GM21515 (cell line): ENCODE measurements at regions not wholly inside any gene's neighbourhood (a gene's known extent, or its start where the extent isn't known, plus 50 kb on each side); places are given as distances from the start of the nearest gene placed in this dataset.
"Not testable (repeated sequence)": the region's sequence is repeated elsewhere in the genome, so short reads cannot be mapped to it uniquely, and the experiment has no call there.

ENCODE experiments used
- ATAC-seq: cut with Tn5 transposase; IDR thresholded peaks from one replicate; pipeline ENCODE4 v1.9.1; 2021; ENCODE audit not compliant: unreplicated experiment

DNA sequence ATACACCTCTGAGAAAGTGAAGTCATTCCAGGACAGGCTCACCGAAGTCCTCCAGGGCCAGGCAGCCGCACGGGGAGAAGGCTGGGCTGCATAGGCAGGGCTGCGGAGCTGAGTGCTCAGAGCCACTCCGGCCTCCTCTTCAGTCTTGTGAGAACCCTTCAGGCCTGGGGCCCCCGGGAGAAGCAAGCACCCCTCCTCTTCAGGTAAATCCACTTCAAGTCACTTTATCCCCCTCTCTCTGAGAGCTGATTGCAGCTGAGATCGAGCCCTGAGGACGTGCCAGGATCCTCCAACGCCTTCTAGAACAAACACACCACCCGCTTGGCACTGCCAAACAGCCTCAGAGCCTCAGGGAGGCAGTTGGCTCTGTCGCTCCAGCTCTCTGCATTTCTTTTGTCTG lies 1526.3 kb downstream of the BRD1 start:
- no peak for ATAC-seq

DNA sequence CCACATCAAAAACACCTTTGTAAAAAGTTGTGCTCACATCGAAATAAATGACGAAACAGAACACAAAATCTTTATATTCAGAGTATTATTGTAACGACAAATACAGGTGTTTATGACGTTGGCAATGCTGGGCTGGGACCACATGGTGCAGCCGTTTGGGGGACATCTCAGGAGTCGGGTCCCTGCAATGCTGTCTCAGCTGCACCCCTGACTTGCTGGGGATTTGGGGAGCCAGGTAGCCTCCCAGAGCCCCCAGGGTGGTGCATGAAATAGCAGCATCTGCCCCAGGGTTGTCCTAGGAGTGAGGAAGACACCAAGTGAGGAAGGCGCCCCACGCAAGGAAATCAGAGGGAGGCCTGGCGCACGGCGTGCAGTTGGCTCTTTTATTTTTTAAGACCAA lies 1526.8 kb downstream of the BRD1 start:
- ATAC-seq = no peak

DNA sequence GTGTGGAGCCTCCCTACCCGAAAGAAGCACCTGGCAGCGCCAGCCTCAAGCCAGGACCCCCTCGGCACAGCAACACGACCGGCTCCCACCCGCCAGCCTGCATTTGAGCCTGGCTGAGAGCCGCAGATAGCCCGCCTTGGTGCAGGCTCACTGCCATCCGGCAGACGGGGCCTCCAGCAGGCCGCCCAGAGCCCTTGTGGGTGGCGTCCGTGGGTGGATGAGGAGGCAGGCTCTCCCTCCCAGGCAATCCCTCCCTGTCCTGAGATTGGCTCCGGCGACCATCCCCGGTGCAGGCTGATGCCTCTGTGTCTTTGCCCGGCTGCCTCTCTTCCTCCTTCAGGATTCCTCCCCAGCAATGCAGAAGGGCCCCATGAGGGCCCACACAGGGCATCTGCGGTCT lies 1527.9 kb downstream of the BRD1 start:
- ATAC-seq = no peak

DNA sequence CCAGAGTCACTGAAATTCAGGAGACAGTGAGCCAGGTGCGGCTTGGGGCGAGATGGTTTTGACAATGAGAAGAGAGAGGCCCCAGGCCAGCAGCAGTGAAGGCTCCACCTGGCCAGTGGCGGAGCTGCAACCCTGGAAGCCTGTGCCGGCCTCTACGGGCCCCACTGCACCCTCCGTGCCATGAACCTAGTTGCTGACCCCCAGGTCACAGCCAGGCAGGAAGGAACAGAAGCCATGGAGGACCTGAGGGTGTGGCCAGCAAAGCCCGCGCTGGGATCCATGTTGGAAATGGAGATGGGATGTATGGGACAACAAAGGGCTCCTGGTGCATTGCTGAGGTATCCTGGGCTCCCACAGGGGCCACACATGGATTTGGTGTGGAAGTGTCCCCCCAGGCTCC lies 1528.5 kb downstream of the BRD1 start:
- no peak for ATAC-seq

DNA sequence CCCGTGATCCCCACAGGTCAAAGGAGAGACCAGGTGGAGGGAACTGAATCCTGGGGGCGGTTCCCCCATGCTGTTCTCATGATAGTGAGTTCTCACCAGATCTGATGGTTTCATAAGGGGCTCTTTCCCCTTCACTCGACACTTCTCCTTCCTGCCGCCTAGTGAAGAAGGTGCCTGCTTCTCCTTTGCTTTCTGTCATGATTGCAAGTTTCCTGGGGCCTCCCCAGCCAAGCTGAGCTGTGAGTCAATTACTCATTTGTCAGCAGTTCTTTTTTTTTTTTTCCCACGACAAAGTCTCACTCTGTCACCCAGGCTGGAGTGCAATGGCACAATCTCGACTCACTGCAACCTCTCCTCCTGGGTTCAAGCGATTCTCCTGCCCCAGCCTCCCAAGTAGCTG lies 1530.4 kb downstream of the BRD1 start:
- no peak for ATAC-seq

DNA sequence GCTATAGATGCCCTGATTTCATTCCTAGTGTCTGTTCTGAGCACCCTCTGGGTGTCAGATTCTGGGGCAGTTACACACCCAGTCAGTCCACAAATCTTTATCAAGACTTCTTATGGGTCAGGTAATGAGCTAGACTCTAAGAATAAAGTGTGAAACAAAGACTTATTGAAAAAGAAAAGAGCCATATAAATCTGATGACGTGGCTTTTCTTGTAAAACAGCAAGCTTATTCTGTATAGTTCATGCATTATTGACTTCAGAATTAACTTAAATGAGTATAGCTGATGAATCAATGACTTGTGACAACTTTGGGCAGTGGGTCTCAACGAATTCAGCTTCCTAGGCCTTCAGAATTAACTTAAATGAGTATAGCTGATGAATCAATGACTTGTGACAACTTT lies 1527.5 kb downstream of the TBC1D22A start:
- not testable (repeated sequence) for ATAC-seq

DNA sequence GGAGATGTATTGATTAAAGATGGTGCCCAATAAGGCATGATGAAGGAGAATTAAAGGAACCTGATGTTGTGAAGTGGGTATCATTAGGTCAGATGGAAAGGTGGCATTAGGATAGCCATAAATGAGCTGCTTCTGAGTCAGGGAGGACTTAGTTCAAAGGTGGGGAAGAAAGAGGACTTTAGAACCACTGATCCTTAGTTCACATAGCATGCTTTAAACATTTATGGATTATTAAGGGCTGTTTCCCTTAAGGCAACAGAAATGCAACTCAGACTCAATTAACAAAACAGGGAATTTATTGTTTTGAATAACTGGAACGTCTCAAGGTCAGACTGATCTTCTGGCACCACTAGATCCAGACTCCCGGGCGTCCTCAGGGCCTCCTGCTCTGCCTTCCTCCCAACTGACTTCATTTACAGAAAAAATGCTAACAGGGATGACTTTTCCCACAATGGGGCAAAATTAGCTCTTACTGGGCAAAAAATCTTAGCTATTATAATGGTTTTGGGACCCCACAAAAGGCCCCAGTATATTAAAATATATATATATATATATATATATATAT lies 1526.0 kb downstream of the TBC1D22A start:
- ATAC-seq = no peak

DNA sequence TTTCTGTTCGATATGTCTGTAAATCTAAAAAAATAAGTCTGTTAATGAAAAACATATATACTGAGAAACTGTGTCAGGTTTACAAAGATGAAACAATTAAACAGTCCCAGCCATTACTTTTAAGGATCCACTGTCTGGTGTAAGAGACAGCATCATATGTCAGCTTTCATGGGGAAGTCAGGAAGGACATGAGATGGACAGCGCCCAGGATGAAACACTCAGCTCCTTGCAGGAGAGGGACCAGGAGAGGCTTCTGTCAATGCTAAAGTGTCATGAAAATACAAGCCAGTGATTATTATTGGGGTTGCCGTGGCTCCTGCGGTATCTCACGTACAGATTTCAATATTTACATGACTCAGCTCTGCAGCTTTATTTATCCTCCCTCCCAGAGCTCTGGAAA lies 1524.6 kb downstream of the TBC1D22A start:
- ATAC-seq = no peak

DNA sequence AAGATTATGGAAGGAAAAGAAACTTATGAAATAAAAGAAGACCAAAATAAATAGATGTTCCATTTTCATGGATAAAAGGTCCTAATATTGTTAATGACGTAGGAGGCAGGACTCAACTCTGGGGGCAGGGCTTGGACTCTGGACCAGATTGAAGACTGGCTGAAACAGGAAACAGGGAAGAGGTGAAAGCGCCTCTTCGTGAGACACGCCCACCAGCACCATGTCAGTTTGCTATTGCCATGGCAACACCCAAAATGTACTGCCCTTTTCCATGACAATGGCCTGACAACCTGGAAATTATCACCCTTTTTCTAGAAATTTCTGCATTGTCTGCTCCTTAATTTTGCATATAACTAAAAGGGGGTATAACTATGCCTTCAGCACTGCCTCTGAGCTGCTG lies 1522.2 kb downstream of the TBC1D22A start:
- ATAC-seq = no peak

DNA sequence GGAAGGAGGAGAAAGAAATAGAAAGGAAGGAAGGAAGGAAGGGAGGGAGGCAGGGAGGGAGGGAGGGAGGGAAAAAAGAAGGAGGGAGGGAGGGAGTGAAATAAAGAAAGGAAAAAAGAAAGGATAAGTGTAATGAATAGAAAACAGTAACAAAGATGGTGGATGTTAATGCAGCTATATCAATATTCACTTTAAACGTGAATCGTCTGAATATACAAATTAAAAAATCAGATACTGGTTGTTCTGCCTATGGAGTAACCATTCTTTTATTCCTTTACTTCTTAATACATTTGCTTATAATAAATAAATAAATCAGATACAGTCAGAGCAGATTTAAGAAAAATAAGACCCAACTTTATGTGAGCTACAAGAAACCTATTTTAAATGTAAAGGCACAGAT lies 1520.4 kb downstream of the TBC1D22A start:
- ATAC-seq = no peak

DNA sequence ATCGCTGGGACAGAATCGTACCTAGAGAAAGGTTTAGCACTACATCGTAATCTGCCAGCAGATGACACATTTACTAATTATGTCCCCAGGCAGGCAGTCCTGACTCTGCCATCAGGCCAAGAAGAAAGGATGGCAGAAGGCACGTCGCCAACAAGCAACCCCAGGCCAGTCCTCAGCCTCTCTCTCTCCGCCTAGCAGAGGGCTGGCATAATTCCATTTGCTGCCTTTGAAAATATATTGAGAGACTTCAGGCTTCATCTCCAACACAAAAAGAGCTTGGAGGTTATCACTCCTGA lies 1517.0 kb downstream of the TBC1D22A start:
- ATAC-seq = no peak

DNA sequence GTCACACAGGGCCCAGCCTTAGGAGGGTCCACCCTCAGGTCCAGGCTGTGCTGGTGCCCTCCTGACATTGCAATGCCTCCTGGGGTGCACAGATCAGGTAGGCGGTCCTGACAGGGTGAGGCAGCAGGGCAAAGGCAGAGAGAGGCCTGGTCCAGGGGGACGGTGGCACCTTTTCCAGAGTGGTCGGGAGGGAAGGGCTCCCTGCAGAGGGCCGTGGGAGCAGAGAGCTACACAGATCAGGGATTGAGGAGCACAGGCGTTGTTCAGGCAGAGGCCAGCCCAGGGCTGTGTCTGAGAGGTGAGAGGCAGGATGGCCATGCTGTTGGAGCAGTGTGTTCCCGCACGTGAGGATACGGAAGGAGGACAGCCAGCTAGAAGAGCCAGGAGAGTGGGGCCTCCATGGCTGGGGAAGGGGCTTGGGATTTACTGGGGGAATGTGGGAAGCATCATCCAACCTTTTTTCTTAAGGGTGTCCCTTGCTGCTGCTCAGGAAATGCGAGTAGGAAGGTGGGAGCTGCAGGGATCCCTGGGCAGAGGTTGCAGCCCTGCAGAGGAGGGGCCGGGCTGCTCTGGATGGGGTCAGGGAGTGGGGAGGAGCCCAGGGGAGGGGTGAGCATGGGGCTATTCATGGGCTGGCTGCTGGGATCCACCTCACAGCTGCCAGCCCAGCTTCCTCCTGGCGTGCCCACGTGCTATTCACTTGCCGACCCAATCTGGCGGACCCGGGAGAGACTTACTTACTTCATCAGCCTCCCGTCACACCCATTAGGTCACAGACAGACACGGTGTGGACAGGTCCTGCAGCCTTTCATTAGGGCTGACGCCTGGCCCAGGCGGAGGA lies 1516.4 kb downstream of the TBC1D22A start:
- no peak for ATAC-seq

DNA sequence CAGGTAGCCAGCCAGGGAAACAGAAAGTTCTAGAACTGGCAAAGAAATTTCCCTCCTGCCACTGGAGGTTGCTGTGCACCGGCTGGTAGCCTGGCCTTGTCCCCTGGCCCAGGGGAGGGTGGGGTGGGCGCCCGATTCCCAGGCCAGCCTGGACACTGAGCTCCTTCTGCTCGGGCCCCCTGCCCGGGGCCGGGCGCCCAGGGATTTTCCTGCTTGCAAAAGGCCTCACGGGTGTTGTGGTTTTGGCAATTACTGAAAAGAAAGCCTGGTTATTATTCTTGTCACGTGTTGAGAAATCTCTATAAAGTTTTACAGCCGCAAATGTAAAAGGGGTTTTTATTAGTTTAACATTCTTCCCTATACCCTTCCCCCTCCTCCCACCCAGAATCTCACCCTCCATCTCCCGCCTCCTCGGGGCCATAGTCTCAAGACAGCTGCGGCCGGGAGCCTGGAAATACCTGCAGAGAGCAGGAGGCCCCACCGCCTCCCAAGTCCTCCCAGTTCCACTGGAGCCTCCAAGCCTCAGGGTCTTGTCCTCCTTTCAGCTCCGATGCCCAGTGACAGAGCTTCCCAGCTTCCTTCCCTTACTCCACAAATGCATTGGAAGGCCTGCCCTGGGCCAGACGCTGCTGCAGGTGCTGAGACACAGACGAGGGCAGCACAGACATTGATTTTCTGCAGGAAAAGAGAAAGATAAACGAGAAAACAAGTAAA lies 1515.6 kb downstream of the TBC1D22A start:
- no peak for ATAC-seq

DNA sequence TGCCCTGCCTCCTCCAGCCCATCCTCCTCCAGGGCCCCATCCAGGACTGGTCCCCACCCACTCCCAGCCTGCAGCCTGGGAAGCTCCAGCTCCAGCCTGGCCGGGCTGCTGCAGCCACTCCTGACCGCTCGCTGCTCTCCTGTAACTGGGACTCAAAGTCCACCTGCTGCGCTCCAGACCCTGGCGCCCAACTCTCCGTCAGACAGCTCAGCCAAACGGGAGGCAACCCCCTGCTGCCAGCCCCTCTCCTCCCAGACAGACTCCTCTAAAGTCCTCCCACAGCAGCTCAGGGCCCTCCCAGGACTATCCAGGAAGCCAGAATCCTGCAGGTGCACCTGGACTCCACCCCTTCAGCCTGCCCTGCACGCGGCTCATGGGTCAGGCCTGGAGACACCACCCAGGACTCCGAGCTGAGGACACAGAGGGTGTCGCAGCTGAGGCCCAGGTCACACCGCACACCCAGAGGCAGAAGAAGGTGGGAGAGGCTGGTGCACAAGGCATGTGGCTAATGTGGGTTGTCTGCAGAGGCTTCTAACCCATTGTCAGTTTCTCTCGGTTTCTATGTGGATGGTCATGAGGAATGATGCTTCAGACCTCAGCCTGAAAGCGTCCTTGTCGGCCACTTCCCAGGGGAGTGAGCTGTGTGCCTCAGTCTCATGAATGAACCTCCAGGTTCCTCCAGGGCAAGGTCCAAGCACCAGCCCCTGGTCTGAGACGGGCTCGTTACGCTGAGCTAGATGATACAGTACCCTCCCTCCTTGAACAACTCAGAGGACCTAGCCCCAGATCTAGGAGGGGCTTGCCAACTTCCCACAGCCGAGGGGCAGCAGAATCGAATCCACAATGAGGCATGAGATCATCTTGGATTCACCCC lies 1514.8 kb downstream of the TBC1D22A start:
- no peak for ATAC-seq

DNA sequence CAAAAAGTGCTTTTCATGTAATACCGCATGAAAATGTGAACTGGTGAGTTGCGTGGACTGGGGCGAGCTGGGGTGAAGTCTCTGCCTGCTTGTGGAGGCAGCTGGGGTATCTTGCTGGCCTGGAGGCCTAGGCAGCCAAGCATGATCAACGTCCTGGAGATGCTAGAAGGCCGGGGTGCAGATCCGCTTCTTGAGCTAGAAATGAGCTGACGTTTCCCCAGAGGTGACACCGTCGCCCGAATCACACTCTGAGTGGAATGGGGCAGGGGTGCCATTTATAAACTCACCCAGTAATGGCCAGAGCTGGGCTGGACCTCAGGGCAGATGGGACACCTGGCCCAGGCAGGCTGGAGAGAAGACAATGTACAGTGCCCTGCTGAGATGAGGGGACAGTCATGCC lies 1513.0 kb downstream of the TBC1D22A start:
- no peak for ATAC-seq

DNA sequence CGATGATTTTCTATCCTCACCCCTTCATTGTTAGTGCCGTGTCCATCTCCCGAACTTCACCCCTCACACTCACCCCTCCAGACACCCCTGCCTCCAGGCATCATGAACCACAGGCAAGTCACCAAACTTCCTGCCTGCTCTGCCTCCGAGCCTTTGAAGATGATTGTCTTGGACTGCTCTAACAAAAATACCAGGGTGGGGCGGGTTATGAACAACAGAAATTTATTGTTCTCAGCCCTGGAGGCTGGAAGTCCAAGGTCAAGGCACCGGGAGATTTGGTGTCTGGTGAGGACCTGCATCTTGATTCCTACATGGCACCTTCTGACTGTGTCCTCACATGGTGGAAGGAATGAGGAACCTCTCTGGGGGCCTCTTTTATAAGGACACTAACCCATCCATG lies 1508.3 kb downstream of the TBC1D22A start:
- no peak for ATAC-seq

DNA sequence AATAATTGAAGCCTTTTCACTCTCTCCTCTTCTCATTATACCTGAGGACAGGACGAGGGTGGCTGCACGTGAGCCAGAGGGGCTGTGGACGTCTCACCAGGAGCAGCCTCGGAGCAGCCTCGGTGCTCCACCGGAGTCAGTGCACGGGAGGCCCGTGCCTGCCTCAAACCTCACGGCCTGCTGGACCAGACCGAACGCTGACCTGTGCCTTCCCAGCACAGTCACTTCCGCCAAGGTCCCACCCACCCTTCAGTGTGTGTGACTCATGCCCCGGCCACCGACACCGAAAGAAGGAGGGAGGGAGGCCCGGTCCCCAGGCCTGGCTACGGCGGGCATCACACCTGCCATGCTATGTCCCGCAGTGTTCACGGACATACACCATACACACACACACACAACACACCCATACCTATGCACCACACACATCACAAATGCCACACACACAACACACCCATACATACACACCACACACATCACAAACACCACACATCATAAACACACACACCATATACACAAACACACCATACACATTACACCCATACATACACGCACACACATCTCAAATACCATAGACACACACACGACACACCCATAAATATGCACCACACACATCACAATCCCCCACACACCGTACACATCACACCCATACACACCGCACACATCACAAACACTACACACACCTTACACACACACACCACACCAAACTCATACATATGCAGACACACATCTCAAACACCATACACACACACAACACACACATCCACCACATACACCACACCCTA lies 1506.5 kb downstream of the TBC1D22A start:
- ATAC-seq = no peak

DNA sequence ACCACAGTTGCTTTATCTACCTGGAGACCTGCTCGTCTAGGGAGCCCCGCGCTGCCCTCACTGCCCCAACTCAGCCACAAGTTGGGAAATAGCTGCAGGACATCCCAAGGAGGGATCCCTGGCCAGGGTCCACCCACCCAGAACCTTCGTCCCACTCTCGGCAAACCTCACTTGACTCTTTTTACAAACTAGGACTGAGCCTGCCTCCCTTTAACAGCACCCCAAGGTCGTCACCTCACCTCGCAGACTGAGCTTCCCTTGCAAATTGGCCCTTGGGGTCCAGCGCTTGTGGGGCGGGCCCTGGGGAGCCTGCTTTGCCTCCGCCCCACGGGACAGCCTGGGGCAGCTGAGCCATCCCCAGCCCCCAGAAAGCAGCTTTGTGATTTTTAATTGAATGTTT lies 1505.8 kb downstream of the TBC1D22A start:
- no peak for ATAC-seq

DNA sequence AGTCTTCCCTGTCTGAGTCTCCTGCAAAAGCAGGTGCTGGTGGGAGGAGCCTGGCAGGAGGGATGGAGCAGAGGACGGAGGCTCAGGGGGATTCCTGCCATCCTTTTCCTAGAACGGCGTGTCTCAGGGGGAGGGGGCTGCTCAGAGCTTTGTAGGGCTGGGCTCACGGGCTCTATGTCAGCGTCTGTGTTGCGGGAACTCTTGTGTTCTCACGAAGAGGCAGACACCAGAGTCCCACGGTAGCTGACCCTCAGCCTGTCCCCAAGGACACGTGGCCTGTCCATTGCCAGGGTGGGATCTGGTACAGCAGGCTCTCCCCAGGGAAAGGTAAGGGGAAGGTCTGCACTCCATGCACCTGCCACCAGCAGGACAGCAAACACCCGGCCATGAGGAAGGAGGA lies 1505.2 kb downstream of the TBC1D22A start:
- ATAC-seq = no peak

DNA sequence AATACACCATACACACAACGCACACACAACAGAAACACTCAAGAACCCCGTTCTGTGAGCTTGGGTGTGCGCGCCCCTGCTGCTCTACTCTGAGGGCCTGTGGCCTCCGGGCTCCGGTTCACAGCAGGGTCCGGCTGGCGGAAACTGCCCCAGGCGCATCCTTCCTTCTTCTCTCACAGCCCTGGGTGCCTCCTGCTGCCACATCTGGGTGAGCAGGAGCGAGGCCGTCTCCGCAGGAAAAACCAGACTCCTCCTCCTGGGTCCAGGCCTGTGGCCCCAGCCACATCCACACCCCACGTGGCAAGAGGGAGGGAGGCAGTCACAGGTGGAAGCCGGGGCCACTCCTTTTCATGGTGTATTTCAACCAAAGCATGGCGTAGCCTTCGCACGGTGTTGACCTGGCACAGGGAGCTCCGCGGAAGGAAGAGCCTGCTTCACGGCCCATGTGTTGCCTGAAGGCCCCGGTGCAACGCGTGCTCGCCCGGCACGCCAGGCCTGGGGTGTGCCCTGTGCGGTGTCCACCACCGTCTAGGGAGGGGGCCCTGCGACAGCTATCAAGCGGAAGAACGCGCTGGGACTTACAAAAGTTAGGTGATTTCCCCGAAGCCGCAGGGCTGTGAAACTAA lies 1502.7 kb downstream of the TBC1D22A start:
- no peak for ATAC-seq
